Type B pancreatic cell (in vitro differentiated cells): ENCODE measurements at regions not wholly inside any gene's neighbourhood (a gene's known extent, or its start where the extent isn't known, plus 50 kb on each side); places are given as distances from the start of the nearest gene placed in this dataset.

ENCODE experiments used
- DNase-seq: peaks from one replicate; pipeline ENCODE4 v3.0.0; 2021; ENCODE audit warnings: mixed read lengths; ENCODE audit not compliant: unreplicated experiment; ENCODE audit errors: extremely low spot score
- H3K27ac Mint-ChIP-seq: 2 replicates; pipeline ENCODE4 v1.8.0; 2021; ENCODE audit warnings: mild to moderate bottlenecking, mixed read lengths
- H3K27me3 Mint-ChIP-seq: 2 replicates; pipeline ENCODE4 v1.8.0; 2021; ENCODE audit warnings: mixed read lengths
- H3K36me3 Mint-ChIP-seq: 2 replicates; pipeline ENCODE4 v1.8.0; 2021; ENCODE audit warnings: mixed read lengths
- H3K4me1 Mint-ChIP-seq: one replicate; pipeline ENCODE4 v1.8.0; 2021; ENCODE audit warnings: mixed read lengths; ENCODE audit not compliant: unreplicated experiment
- H3K4me3 Mint-ChIP-seq: 2 replicates; pipeline ENCODE4 v1.8.0; 2021; ENCODE audit warnings: mild to moderate bottlenecking, mixed read lengths
- H3K9me3 Mint-ChIP-seq: 2 replicates; pipeline ENCODE4 v1.8.0; 2021; ENCODE audit warnings: mixed read lengths
- TF ChIP-seq, protein P1 (sequence below): fragments of 200-600 bp; sonication (generic); conservative IDR thresholded peaks from 2 replicates; pipeline ENCODE4 v1.5.0; 2021; ENCODE audit warnings: antibody characterized with exemption, mild to moderate bottlenecking

GRCh38 chr3:139281096-139281495 lies 62.7 kb upstream of the MRPS22 start:
- H3K27me3 Mint-ChIP-seq = peaks cover 33% of the 10 kb centered on the region
- no peak overlapping the region for H3K27ac Mint-ChIP-seq
- TF ChIP-seq, protein P1, sequence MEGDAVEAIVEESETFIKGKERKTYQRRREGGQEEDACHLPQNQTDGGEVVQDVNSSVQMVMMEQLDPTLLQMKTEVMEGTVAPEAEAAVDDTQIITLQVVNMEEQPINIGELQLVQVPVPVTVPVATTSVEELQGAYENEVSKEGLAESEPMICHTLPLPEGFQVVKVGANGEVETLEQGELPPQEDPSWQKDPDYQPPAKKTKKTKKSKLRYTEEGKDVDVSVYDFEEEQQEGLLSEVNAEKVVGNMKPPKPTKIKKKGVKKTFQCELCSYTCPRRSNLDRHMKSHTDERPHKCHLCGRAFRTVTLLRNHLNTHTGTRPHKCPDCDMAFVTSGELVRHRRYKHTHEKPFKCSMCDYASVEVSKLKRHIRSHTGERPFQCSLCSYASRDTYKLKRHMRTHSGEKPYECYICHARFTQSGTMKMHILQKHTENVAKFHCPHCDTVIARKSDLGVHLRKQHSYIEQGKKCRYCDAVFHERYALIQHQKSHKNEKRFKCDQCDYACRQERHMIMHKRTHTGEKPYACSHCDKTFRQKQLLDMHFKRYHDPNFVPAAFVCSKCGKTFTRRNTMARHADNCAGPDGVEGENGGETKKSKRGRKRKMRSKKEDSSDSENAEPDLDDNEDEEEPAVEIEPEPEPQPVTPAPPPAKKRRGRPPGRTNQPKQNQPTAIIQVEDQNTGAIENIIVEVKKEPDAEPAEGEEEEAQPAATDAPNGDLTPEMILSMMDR = no peak
- H3K4me3 Mint-ChIP-seq = no peak overlapping the region
- H3K4me1 Mint-ChIP-seq = no peaks in the 10 kb centered on the region
- no peaks in the 10 kb centered on the region for H3K36me3 Mint-ChIP-seq
- no peak for DNase-seq
- no peaks in the 10 kb centered on the region for H3K9me3 Mint-ChIP-seq

- no peak overlapping the region for H3K4me3 Mint-ChIP-seq
- H3K36me3 Mint-ChIP-seq = no peaks in the 10 kb centered on the region
- no peak overlapping the region for H3K27ac Mint-ChIP-seq
- TF ChIP-seq, protein P1 = no peak
- no peaks in the 10 kb centered on the region for H3K9me3 Mint-ChIP-seq
- DNase-seq = no peak
- H3K27me3 Mint-ChIP-seq = peaks cover 33% of the 10 kb centered on the region
- H3K4me1 Mint-ChIP-seq = no peaks in the 10 kb centered on the region
These were observed 62.2 kb upstream of the MRPS22 start for GRCh38 chr3:139281522-139282196.

DNA sequence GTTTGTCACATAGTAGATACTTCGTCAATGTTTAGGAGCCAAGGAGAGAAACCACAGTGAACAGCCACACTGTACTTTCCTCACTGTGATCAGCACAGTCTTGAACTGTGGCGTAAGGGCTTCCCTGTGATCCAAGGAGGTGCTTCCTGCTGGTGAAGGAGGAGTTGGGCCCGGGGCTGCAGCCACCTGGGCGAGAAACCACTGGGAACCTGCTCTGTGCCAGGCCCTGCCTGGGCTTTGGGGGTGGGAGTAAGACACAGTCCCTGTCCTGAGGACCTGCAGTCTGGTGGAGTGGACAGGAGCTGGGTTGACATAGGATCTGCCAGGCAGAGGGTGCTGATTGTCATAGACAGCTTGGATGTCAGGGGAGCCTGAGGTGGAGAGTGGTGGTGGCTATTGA lies 60.5 kb upstream of the MRPS22 start:
- no peaks in the 10 kb centered on the region for H3K4me1 Mint-ChIP-seq
- H3K27me3 Mint-ChIP-seq = peaks cover 33% of the 10 kb centered on the region
- H3K9me3 Mint-ChIP-seq = no peaks in the 10 kb centered on the region
- no peak overlapping the region for H3K4me3 Mint-ChIP-seq
- TF ChIP-seq, protein P1 = no peak
- DNase-seq = no peak
- no peak overlapping the region for H3K27ac Mint-ChIP-seq
- no peaks in the 10 kb centered on the region for H3K36me3 Mint-ChIP-seq

DNA sequence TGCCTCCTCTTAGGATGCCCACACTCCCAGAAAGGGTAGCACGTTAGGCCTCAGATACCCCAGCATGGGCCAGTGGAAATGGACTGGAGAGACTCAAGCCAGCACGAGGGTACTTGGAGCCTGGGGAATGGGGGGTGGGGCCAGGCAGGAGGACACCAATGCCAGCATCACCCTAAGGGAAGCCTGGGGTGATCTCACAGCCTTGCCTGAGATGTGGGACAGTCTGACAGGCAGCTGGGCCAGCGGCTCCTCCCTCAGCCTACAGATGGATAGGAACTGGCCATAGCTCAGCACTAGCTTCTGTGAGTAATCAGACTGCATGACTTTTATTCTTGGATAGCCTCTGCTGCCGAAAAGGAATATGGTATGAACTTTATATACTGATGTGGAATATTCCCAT lies 59.6 kb upstream of the MRPS22 start:
- TF ChIP-seq, protein P1 = no peak
- peaks cover 33% of the 10 kb centered on the region for H3K27me3 Mint-ChIP-seq
- no peaks in the 10 kb centered on the region for H3K4me1 Mint-ChIP-seq
- no peak overlapping the region for H3K27ac Mint-ChIP-seq
- no peaks in the 10 kb centered on the region for H3K36me3 Mint-ChIP-seq
- DNase-seq = no peak
- no peaks in the 10 kb centered on the region for H3K9me3 Mint-ChIP-seq
- H3K4me3 Mint-ChIP-seq = no peak overlapping the region

DNA sequence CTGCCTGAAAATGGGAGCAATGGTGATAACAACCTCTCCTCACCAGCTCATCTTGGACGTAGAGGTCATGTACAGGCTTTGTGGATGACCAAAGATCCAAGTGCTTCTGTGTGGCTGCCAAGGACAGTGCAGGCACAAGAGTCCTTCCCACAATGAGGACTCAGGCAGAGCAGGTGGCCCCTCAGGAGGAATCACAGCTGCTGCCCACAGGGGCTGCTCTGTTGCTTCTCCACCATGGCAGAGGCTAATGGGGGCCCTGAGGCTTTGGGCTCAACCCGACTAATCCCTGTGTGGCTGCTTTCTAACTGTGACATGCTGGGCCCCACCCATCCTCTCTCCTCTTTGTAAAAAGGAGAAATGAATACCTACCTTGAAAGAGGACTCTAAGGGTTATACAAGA lies 58.1 kb upstream of the MRPS22 start:
- Mint-ChIP-seq H3K9me3 (no peaks in the 10 kb centered on the region), H3K4me1 (no peaks in the 10 kb centered on the region), H3K4me3 (no peak overlapping the region), H3K27me3 (peaks cover 23% of the 10 kb centered on the region), H3K27ac (no peak overlapping the region), H3K36me3 (no peaks in the 10 kb centered on the region)
- DNase-seq = no peak
- TF ChIP-seq, protein P1 = no peak
